ENCODE measurements at regions not wholly inside any gene's neighbourhood (a gene's known extent, or its start where the extent isn't known, plus 50 kb on each side); places are given as distances from the start of the nearest gene placed in this dataset.

GRCh38 chr11:27837895-27838563 lies 137.8 kb upstream of the BDNF start (continued):
- TF ChIP-seq, protein P1, sequence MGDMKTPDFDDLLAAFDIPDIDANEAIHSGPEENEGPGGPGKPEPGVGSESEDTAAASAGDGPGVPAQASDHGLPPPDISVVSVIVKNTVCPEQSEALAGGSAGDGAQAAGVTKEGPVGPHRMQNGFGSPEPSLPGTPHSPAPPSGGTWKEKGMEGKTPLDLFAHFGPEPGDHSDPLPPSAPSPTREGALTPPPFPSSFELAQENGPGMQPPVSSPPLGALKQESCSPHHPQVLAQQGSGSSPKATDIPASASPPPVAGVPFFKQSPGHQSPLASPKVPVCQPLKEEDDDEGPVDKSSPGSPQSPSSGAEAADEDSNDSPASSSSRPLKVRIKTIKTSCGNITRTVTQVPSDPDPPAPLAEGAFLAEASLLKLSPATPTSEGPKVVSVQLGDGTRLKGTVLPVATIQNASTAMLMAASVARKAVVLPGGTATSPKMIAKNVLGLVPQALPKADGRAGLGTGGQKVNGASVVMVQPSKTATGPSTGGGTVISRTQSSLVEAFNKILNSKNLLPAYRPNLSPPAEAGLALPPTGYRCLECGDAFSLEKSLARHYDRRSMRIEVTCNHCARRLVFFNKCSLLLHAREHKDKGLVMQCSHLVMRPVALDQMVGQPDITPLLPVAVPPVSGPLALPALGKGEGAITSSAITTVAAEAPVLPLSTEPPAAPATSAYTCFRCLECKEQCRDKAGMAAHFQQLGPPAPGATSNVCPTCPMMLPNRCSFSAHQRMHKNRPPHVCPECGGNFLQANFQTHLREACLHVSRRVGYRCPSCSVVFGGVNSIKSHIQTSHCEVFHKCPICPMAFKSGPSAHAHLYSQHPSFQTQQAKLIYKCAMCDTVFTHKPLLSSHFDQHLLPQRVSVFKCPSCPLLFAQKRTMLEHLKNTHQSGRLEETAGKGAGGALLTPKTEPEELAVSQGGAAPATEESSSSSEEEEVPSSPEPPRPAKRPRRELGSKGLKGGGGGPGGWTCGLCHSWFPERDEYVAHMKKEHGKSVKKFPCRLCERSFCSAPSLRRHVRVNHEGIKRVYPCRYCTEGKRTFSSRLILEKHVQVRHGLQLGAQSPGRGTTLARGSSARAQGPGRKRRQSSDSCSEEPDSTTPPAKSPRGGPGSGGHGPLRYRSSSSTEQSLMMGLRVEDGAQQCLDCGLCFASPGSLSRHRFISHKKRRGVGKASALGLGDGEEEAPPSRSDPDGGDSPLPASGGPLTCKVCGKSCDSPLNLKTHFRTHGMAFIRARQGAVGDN (IDR thresholded peaks at IDR 0.05): no peak
- no peak for TF ChIP-seq TBL1XR1 (IDR thresholded peaks at IDR 0.05; ENCODE audit: low read depth, low read length)
- TF ChIP-seq CBFB (IDR thresholded peaks at IDR 0.05; ENCODE audit: low read depth): no peak
- TF ChIP-seq SKIL (IDR thresholded peaks at IDR 0.05; ENCODE audit: low read depth, poor library complexity, severe bottlenecking): no peak
- TF ChIP-seq ZNF622 (IDR thresholded peaks at IDR 0.05): no peak
- 0 out of 2 replicates have a peak, but pooled peaks have one; percentile 28 for TF ChIP-seq CBX5 (IDR thresholded peaks at IDR 0.05; ENCODE audit: low read depth)
- no peak for TF ChIP-seq FOXM1 (IDR thresholded peaks at IDR 0.05; ENCODE audit: low read depth, low read length)
